RWPE2 (cell line): ENCODE measurements at regions not wholly inside any gene's neighbourhood (a gene's known extent, or its start where the extent isn't known, plus 50 kb on each side); places are given as distances from the start of the nearest gene placed in this dataset.
"Not testable (repeated sequence)": the region's sequence is repeated elsewhere in the genome, so short reads cannot be mapped to it uniquely, and the experiment has no call there.

Experiments used
- ATAC-seq: fragments of 200-7000 bp; cut with Tn5 transposase; 3 replicates; pipeline ENCODE4 v1.9.1; 2021; ENCODE audit warnings: low read depth
- DNase-seq: peaks from one replicate; pipeline ENCODE4 v3.0.0-alpha.2; 2020; ENCODE audit warnings: low spot score
- H3K27ac ChIP-seq: fragments of 450-650 bp; 2 replicates; pipeline ENCODE4 v1.5.1; 2017; ENCODE audit warnings: mild to moderate bottlenecking; ENCODE audit not compliant: poor library complexity, severe bottlenecking
- H3K27me3 ChIP-seq: fragments of 250-450 bp; sonication (Bioruptor Pico); 2 replicates; pipeline ENCODE4 v1.5.1; 2021; ENCODE audit warnings: mild to moderate bottlenecking, moderate library complexity; ENCODE audit not compliant: insufficient read depth, poor library complexity, severe bottlenecking
- H3K36me3 ChIP-seq: fragments of 250-450 bp; sonication (Bioruptor Pico); 2 replicates; pipeline ENCODE4 v1.5.1; 2020; ENCODE audit warnings: low read depth, mild to moderate bottlenecking, moderate library complexity
- H3K4me1 ChIP-seq: fragments of 250-450 bp; sonication (Bioruptor Pico); 2 replicates; pipeline ENCODE4 v1.5.1; 2021; ENCODE audit warnings: mild to moderate bottlenecking, moderate library complexity; ENCODE audit not compliant: insufficient read depth, poor library complexity, severe bottlenecking
- H3K4me3 ChIP-seq: fragments of 250-450 bp; sonication (Bioruptor Pico); 2 replicates; pipeline ENCODE4 v1.5.1; 2021; ENCODE audit warnings: mild to moderate bottlenecking, moderate library complexity; ENCODE audit not compliant: severe bottlenecking
- H3K9me3 ChIP-seq: fragments of 250-450 bp; sonication (Bioruptor Pico); 2 replicates; pipeline ENCODE4 v1.5.1; 2021; ENCODE audit warnings: mild to moderate bottlenecking, moderate library complexity; ENCODE audit not compliant: severe bottlenecking
- CTCF ChIP-seq: fragments of 450-650 bp; IDR thresholded peaks from one replicate; pipeline ENCODE4 v1.5.1; 2017; ENCODE audit warnings: mild to moderate bottlenecking, moderate library complexity; ENCODE audit not compliant: poor library complexity, severe bottlenecking

- not testable (repeated sequence) for ATAC-seq, H3K4me1 ChIP-seq, H3K27ac ChIP-seq, H3K9me3 ChIP-seq, H3K4me3 ChIP-seq, H3K36me3 ChIP-seq, H3K27me3 ChIP-seq, DNase-seq
Measured at GRCh38 chr1:65552484-65552883, 132.0 kb downstream of the LEPR start.

- not testable (repeated sequence) for H3K27me3 ChIP-seq, H3K27ac ChIP-seq, H3K4me1 ChIP-seq, H3K9me3 ChIP-seq, ATAC-seq, H3K4me3 ChIP-seq, DNase-seq, H3K36me3 ChIP-seq
Measured at GRCh38 chr1:65554086-65554764, 133.8 kb downstream of the LEPR start.

- Histone ChIP-seq H3K36me3 (no peaks in the 10 kb centered on the region), H3K4me1 (no peaks in the 10 kb centered on the region), H3K4me3 (no peak overlapping the region), H3K27me3 (no peaks in the 10 kb centered on the region), H3K9me3 (no peaks in the 10 kb centered on the region), H3K27ac (no peak overlapping the region)
- no peak for DNase-seq
- ATAC-seq: no peak
- no peak for TF ChIP-seq CTCF
Measured at GRCh38 chr1:65554829-65555228, 134.4 kb downstream of the LEPR start.

- DNase-seq (no peak), ATAC-seq (no peak)
Measured at GRCh38 chr1:65558215-65558614, 137.7 kb downstream of the LEPR start.

GRCh38 chr1:65564493-65564892 is 144.0 kb downstream of the LEPR start:
- ATAC-seq (no peak), DNase-seq (no peak)
- Histone ChIP-seq H3K27me3 (no peaks in the 10 kb centered on the region), H3K36me3 (no peaks in the 10 kb centered on the region), H3K27ac (no peak overlapping the region), H3K4me1 (no peaks in the 10 kb centered on the region), H3K4me3 (no peak overlapping the region), H3K9me3 (no peaks in the 10 kb centered on the region)
- TF ChIP-seq CTCF: no peak

More at GRCh38 chr1:65558215-65558614, 137.7 kb downstream of the LEPR start:
- no peak for TF ChIP-seq CTCF
- Histone ChIP-seq H3K27me3 (no peaks in the 10 kb centered on the region), H3K27ac (no peak overlapping the region), H3K4me1 (no peaks in the 10 kb centered on the region), H3K36me3 (no peaks in the 10 kb centered on the region), H3K9me3 (no peaks in the 10 kb centered on the region), H3K4me3 (no peak overlapping the region)

GRCh38 chr1:65568285-65568684 is 147.8 kb downstream of the LEPR start:
- Histone ChIP-seq H3K36me3 (no peaks in the 10 kb centered on the region), H3K27me3 (no peaks in the 10 kb centered on the region), H3K4me1 (no peaks in the 10 kb centered on the region), H3K4me3 (no peak overlapping the region), H3K27ac (no peak overlapping the region), H3K9me3 (no peaks in the 10 kb centered on the region)
- ATAC-seq (no peak), DNase-seq (no peak)
- TF ChIP-seq CTCF: no peak
